Right ventricle myocardium superior (tissue), 1 donor: ENCODE measurements at regions not wholly inside any gene's neighbourhood (a gene's known extent, or its start where the extent isn't known, plus 50 kb on each side); places are given as distances from the start of the nearest gene placed in this dataset.

ENCODE experiments used
- ATAC-seq: fragments of 200-7000 bp; cut with Tn5 transposase; one replicate; pipeline ENCODE4 v1.9.1; 2020; ENCODE audit warnings: mild to moderate bottlenecking; ENCODE audit not compliant: poor library complexity
- DNase-seq: peaks from one replicate; pipeline ENCODE4 v3.0.0-alpha.2; 2020
- intact Hi-C: fragments of 100-400 bp; cut with DNase I; formaldehyde crosslinking; loops from one replicate; pipeline ENCODE4 v1.11.2; 2022
- donor health status: DM: no; HTN: yes; CAD: no; lungs with severe emphysema.

DNA sequence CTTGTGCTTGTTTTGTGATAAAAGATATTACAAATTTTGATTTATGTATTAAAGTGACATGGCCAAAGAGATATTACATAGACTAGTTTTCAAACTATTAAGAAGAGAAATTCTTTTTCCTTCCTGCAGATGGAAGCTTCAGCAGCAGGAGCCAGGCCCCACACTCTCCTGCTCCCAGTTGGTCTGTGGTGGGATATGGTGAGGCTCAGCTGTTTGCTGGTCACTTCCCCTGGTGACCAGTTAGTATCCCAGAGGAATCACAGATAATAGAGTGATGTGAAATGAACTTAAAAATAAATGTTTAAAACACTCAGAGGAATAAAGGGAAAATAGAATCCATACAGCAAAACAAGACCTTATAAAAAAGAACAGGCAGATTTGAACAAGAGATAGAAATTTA lies 154.7 kb downstream of the KTN1 start:
- ATAC-seq: no peak
- intact Hi-C loops: no loop called here
- no peak for DNase-seq

DNA sequence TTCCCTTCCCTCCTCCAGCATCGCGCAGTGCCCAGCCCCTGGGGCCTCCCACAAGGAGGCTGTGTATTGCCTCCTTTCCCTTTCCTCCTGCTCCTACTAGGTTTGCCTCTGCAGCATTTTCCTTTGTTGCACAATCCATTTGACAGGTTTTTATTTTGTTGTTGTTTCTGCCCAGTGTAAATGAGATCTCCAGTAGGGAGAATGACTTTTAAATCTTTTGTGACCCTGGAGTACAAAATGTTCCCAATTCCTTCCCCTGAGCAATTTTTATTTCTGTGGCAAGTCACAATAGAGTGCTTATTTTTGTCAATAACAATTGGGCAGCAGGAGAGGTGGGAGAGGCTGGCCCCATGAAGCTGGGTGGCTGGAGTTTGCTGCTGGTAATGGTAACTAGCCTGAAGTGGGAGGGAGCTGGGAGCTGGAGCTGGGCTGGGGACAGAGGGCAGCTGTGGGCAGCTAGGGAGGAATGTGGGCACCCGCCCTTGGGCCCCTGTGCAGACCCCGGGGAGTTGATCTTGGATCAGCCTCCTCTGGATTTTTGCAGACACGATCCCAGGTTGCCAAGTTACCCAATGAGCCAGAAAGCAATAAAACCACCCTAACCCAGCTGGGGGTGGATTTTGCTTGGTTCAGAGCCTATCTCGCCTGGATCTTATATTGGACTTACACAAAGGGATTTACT lies 160.1 kb downstream of the KTN1 start:
- DNase-seq (no peak), ATAC-seq (no peak)
- intact Hi-C loops: no loop called here

DNA sequence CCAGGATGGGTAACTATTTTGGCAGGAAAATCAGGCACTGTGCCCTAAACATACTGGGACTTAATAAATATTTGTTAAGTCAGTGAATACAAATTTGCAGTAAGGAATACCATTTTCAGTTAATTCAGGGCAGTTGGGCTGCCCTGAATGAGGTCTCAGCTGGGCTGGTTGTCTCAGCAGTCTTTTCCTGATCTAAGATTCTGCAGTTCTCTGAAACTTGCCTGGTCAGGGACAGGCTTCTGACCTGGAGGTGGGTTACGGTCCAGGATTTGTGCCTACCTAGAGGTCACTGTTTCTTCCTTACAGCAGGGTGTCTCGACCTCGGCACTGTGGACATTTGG lies 160.6 kb downstream of the KTN1 start:
- intact Hi-C loops: no loop called here
- no peak for ATAC-seq
- DNase-seq: no peak

DNA sequence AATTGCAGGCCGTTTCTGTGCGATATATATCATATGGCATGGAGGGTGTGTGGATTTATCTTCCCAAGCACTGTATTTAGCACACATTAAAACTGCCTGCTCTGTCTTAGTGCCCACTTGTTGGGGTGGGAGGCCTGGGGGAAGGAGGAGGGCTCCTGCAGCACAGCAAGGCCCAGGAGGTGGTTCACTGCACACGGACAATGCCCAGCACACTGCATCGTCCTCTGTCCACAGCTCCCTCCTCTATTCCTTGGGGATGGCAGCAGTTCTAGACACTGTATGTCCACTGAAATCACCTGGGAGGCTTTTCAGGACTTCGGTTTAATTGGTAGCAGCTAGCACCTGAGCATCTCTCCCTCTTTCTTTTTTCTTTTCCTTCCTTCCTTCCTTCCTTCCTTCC lies 161.2 kb downstream of the KTN1 start:
- ATAC-seq (no peak), DNase-seq (no peak)
- intact Hi-C loops: no loop called here

DNA sequence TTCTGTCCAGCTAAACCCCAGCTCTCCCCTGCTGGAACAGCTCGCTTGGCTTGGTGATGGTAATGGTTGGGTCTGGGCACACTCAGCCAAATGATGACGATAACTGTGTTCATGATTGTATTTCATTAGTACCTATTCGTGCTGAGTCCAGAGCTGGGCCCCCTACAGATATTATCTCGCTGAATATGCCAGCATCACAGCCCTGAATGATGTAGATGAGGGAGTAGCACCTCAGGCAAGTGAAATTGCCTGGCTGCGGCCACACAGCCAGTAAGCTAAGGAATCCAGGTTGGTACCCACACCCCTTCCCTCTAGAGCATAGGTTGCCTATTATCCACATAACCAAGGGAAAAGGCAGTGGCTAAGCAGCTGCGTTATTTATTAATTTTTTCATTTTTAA lies 163.5 kb downstream of the KTN1 start:
- ATAC-seq (no peak), DNase-seq (no peak)
- intact Hi-C loops: no loop called here

DNA sequence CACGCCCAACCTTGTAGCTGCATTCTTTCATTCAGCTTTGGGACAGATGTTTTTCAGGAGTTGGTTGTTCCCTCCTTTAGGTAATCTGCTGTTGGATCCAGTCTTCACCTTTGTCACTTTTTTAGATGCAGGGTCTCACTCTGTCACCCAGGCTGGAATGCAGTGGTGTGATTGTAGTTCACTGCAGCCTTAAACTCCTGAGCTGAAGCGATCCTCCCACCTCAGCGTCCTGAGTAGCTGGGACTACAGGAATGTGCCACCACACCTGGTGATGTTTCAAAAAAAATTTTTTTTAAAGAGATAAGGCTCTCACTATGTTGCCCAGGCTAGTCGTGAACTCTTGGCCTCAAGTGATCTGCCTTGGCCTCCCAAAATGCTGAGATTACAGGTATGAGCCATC lies 164.3 kb downstream of the KTN1 start:
- no peak for ATAC-seq
- intact Hi-C loops: no loop called here
- DNase-seq: no peak

DNA sequence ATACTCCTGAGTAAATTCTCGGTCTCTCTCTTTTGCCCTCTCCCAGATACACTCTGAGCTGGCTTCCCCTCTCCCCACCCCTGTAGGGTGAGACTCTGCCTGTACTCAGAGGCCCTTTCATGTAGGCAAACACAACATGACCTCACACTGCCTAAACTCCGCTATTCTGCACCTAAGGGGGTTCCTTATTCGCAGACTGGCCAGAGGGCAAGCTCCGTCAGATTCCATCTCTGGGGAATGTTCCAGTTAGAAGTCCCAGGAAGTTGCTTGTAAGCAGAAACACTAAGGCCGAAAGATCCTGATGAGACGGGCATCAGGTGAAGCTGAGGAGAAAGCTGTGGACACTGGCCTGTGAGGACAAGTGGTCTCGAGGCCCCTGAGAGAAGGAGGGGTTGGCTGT lies 165.9 kb downstream of the KTN1 start:
- intact Hi-C loops: no loop called here
- ATAC-seq: no peak
- no peak for DNase-seq

DNA sequence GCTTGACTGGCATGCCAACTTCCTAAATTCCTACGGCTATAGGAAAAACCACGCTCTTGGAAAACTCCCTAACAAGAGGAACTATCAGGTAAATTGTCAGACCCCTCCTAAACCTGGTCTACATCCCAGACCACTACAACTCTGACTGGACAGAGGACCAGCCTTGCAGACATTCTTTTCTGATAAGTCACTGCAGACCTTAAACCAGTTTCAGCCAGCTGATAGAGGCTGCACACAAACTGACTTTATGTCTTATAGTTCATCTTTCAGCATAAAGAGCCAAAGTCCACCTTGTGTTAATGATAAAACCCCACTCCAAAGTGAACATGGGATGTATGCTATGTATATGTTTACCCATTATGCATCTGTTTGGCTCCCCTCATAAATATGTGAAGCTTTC lies 166.6 kb downstream of the KTN1 start:
- DNase-seq (no peak), ATAC-seq (no peak)
- intact Hi-C loops: no loop called here

DNA sequence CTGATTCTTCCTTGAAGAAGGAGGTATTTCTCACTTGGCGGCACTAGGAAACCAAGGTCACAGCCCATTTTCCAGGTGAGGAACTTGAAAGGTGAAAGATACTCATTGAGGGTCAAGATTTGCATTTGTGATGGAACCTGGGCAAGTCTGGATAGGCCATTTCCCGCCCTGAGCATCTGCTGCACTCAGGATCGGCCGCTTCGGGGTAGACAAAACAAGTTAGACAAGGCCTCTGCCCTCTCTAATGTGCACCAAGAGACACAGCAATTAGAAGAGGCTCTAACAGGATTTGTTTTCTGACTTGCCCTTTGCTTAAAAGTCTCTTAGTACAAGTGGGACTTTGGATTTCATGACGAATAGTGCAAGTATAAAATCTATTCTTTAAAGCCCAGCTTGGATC lies 167.2 kb downstream of the KTN1 start:
- no peak for ATAC-seq

DNA sequence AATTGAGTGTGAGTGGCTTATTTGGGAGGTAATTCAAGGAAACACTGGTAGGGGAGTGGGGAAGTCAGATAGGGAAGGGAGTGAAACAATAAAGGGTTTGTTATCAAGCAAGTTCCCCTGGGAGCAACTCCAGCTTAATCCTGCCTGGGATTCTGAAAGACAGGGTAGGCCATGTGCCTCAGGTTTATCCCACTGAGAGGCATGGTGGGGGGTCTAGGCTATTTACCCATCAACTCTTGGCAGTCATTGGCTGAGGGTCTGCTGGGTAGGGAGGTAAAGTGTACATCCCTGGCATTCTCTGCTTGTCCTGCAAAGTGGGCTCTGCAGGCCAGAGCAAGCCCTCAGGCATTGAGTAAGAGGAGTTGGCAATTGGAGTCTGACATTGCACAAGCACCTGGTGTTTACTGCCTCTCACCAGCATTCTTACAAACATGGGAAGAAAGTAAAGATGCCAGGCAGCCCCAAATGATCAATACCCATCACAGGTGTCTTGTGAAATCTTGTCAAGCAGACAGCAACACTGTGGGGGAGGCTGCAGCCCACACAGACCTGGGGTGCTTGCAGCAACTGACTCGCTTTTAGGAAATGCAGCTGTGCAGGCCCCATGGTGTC lies 169.3 kb downstream of the KTN1 start:
- intact Hi-C loops: no loop called here

More for the DNA sequence above, 167.2 kb downstream of the KTN1 start:
- intact Hi-C loops: no loop called here
- no peak for DNase-seq

DNA sequence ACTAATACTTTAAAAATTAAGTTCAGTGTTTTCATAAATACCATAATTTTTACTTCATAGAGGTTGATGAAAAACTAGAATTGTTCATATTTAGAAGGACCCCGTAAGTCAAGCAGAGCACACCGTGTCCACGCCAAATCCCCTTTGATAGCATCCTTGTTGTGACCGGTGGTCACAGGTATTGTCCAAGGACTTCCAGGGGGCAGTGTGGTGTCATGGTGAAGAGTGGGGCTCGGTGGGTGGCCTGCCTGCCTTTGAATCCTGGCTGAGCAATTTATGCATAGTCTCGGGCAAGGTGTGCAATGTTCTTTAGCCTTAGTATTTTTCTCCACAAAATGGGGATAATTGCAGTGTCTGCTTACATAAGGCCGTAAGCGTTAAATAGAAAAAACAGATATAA lies 169.9 kb downstream of the KTN1 start:
- intact Hi-C loops: no loop called here
- ATAC-seq: no peak
- DNase-seq: no peak

More for the DNA sequence above, 169.3 kb downstream of the KTN1 start:
- ATAC-seq: no peak
- no peak for DNase-seq

DNA sequence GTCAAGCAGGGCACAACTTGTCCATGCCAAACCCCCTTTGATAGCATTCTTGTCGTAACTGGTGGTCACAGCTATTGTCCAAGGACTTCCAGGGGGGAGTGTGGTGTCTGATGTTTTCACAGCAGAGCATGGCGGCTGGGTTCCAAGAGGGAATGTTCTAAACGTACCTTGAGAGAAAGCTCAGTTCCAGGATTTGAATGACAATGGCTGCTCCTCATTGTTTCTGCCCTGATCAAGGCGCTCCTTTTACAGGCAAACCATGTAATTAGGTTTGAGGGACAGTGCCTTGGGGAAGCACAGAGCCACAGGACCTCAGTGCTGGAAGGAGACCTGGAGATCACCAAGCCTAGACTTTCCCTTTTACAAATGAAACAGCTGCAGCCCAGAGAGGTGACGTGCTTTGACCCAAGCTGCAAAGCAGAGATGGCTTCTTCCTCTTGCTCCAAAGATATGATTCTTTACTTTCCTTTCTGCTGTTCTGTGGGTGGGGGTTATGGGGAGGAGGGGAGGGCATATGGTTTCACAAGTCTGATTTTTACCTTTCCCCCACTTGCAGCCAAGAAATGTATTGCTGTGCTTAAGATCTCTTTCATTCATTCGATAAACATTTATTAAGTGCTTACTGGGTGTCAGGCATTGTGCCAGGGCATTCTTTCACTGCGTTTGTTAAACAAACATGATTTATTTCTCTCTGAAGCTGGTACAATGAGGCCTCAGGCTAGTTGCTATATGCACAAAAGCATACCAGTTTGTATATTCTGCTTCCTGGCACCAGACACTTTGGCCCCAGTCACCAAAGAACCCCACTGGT lies 172.8 kb downstream of the KTN1 start:
- no peak for DNase-seq
- intact Hi-C loops: no loop called here
- no peak for ATAC-seq

DNA sequence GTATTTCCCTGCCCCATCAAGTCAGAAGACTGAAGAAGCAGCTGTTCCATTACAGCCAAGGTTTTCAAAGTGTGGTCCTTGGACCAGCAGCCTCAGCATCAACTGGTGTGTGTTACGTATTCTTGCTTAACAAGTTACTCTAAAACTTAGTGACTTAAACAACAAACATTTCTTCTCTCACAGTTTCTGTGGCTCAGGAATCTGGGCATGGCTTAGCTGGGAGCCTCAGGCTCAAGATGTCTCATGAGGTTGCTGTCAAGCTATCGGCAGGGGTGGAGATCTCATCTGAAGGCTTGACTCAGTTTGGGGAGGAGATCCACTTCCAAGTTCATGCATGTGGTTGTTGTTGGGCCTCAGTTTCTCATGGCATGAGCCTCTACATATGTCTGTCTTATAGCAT lies 174.5 kb downstream of the KTN1 start:
- DNase-seq (no peak), ATAC-seq (no peak)
- intact Hi-C loops: no loop called here

DNA sequence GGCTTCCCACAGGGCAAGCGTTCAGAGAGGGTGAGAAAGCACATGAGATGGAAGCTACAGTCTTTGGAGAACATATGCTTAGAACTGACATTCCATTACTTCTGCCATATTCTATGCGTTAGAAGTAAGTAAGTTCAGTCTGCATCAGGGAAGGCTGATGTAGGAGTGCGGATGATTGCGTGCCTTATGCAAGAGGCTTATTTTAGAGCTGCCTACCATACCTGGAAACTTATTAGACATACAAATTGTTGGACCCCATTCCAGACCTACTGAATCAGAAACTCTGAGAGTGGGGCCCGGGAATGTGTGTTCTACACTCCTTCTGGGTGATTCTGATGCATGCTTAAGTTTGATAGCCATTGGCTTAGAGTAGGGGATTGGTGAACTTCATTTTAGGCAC lies 174.9 kb downstream of the KTN1 start:
- DNase-seq: no peak
- intact Hi-C loops: no loop called here
- ATAC-seq: no peak

DNA sequence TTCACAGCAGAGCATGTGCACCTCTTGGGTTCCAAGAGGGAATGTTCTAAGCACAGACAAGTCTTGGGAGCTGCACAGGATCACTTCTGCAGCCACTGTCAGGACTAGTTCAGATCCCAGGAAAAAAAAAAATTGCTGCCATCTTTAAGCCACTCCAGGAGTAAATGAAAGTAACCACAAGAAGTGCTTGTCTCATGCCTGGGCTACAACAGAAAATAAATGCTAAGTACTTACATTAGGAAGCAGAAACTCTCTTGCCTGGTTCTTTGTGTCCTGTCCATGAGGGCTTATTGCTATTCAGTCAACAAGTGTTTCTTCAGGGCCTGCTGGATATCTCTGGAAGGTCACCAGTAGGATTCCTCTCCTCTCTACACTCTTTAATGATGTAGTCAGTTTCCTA lies 176.1 kb downstream of the KTN1 start:
- DNase-seq (no peak), ATAC-seq (no peak)
- intact Hi-C loops: no loop called here

DNA sequence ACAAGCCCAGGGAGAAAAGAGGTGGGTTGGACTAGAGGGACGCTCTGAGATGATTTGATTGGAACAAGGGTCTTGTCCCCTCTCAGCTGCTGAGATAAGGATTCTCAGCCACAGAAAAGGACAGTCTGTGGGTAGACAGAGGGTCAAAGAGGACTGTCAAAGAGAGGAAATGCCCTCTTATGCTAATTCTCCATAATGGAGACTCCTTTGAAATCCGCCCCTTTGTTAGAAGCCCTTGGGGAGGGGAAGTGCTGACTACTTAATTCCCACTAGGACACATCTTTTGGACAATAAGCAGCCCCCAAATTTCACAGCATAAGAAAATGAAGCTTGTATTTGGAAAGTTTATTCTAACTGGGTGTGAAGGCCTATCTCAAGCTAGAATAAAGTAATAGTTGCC lies 176.6 kb downstream of the KTN1 start:
- no peak for DNase-seq
- no peak for ATAC-seq
- intact Hi-C loops: no loop called here

DNA sequence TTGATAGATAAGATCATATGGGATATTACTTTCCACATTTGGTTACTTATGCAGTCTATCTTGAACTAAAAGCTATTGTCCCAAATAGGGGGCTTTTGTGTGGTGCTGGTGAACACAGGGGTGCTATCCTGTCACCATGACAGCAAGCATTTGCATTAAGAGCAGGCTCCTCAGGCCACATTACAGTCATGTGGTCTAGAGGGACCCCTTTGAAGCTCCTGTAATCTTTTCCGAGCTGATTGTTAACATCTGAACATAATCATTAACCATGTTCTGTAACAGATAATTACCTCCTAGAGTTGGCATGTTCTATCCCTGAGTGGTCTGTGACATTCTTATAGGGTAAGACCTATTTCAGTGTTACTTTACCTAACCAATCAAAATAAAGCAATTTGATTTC lies 178.8 kb downstream of the KTN1 start:
- ATAC-seq (no peak), DNase-seq (no peak)
- intact Hi-C loops: no loop called here

DNA sequence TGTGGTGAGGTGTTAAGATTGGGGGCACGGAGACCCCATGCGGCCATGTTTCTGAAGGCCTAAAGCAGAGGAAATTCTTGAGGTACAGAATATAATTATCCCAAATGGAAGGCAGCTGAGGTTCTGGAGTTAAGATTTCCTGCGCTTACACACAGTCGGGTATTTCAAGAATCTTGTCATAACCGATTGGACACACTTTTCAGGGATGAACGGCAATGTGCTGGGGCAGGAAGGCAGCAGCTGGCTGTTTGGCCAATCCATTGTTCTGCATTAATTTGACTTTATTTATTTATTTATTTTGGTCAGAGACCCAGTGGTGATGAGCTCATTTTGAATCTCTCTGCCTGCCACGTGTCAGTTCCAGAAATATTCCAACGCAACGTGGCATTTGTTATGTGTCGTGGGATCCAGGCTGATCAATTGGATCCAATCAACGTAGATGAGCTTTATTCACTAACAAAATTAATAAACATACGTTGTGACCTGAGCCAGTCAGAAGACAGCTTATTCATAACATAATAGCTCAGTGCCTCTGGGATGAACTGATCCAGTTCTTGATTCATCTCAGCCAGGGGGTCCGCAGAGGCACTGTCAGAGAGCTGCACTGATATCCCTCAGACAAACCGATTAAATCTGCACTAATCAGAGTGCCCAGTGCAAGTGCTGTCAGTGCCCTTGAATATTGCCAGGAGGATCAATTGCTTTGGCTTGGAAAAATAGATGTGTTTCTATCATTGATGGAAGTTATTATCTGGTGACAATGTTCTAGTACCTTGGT lies 181.0 kb downstream of the KTN1 start:
- DNase-seq (no peak), ATAC-seq (no peak)
- intact Hi-C loops: no loop called here

DNA sequence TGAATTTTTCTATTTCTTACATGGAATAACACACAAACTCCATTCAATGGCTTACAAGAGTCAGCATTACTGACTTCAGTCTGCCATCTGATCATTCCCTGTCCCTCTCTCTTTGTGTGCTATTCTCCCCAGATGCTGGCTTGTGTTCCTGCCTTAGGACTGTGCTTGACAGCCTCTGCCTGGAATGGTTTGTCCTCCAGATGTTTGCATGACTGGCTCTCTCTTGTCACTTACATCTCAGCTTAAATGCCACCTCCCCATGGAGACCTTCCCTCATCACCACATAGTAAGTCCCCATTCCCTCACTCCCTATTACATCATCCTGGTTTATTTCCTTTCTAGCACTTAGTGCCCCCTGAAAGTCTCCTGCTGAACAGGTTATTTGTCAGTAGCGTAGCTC lies 181.6 kb downstream of the KTN1 start:
- no peak for ATAC-seq
- intact Hi-C loops: no loop called here

More for the DNA sequence above, 181.6 kb downstream of the KTN1 start:
- DNase-seq: no peak
